ENCODE measurements at regions not wholly inside any gene's neighbourhood (a gene's known extent, or its start where the extent isn't known, plus 50 kb on each side); places are given as distances from the start of the nearest gene placed in this dataset.

- TF ChIP-seq CTCF (IDR thresholded peaks at IDR 0.05): no peak
- TF ChIP-seq POLR2AphosphoS5 (IDR thresholded peaks at IDR 0.05): no peak
- TF ChIP-seq POLR2A (IDR thresholded peaks at IDR 0.05): no peak
Observed at GRCh38 chr21:41676198-41676597, 90.7 kb downstream of the RIPK4 start.
